ENCODE measurements at regions not wholly inside any gene's neighbourhood (a gene's known extent, or its start where the extent isn't known, plus 50 kb on each side); places are given as distances from the start of the nearest gene placed in this dataset.
"Not testable (repeated sequence)": the region's sequence is repeated elsewhere in the genome, so short reads cannot be mapped to it uniquely, and the experiment has no call there.

- TF ChIP-seq, protein P1, sequence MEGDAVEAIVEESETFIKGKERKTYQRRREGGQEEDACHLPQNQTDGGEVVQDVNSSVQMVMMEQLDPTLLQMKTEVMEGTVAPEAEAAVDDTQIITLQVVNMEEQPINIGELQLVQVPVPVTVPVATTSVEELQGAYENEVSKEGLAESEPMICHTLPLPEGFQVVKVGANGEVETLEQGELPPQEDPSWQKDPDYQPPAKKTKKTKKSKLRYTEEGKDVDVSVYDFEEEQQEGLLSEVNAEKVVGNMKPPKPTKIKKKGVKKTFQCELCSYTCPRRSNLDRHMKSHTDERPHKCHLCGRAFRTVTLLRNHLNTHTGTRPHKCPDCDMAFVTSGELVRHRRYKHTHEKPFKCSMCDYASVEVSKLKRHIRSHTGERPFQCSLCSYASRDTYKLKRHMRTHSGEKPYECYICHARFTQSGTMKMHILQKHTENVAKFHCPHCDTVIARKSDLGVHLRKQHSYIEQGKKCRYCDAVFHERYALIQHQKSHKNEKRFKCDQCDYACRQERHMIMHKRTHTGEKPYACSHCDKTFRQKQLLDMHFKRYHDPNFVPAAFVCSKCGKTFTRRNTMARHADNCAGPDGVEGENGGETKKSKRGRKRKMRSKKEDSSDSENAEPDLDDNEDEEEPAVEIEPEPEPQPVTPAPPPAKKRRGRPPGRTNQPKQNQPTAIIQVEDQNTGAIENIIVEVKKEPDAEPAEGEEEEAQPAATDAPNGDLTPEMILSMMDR (conservative IDR thresholded peaks at IDR 0.05; ENCODE audit: low read depth, low read length): no peak
- no peak for DNase-seq (ENCODE audit: low read depth)
These were observed 1044.7 kb downstream of the CDH9 start for GRCh38 chr5:25993701-25994100.

GRCh38 chr5:25991639-25992038, 1046.7 kb downstream of the CDH9 start:
- no peak for DNase-seq (ENCODE audit: low read depth)
- TF ChIP-seq, protein P1 (conservative IDR thresholded peaks at IDR 0.05; ENCODE audit: low read depth, low read length): no peak
- H3K4me3 ChIP-seq (ENCODE audit: low read length): no peak overlapping the region

More at GRCh38 chr5:25993701-25994100, 1044.7 kb downstream of the CDH9 start:
- no peak overlapping the region for H3K4me3 ChIP-seq (ENCODE audit: low read length)

DNA sequence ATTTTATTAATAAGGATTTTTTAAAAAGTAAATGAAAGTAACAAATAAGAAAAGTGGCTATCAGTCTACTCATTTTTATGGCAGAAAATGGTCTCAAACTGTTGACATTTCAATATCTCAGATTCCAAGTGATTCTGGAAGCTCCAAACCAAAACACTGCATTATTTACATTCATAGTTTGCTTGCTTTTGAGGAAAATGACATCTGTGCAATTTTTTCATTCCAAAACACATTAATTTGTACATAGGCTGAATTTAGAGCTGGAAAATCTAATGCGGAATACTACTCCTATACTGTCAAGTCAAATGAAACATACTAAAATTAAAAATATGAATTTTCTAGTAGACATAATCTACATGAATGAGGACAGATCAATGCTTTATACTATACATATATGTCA, 1047.6 kb downstream of the CDH9 start:
- TF ChIP-seq, protein P1 (conservative IDR thresholded peaks at IDR 0.05; ENCODE audit: low read depth, low read length): no peak
- no peak overlapping the region for H3K4me3 ChIP-seq (ENCODE audit: low read length)
- DNase-seq (ENCODE audit: low read depth): no peak

DNA sequence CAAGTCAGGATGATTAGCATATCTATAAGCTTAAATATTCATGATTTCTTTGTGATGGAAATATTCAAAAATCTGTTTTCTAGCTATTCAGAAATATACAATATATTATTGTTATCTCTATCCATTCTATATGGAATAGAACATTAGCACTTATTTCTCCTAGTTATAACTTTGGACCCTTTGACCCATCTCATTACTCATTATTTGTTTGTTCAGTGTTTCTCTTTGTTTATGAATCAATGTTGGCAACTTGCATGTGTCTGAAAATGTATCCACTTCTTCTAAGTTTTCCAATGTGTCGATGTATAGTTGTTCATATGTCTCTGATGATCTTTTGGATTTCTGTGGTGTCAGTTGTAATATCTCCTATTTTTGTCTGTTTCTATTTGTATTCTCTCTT, 1059.3 kb downstream of the CDH9 start:
- DNase-seq (ENCODE audit: low read depth): no peak
- TF ChIP-seq, protein P1 (conservative IDR thresholded peaks at IDR 0.05; ENCODE audit: low read depth, low read length): no peak
- no peak overlapping the region for H3K4me3 ChIP-seq (ENCODE audit: low read length)

DNA sequence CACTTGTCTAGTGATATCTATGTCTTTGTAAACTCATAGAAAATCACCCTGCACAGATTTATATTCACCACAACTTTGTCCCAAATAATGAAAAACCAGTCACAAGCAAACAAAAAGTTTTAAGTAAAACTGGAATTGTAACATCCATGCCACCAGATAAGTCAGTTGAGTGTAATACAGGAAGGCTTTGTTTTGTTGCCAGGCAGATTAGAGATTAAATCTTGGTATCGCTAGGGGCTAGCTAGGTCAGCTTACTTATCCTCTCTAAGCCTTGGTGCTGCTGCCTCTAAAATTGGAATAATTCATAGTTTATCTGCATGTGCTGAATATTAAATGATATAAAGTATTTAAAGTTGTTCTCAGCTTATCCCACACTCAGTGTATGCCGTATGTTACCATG, 1062.5 kb downstream of the CDH9 start:
- H3K4me3 ChIP-seq (ENCODE audit: low read length): no peak overlapping the region
- DNase-seq (ENCODE audit: low read depth): peak; percentile 16
- TF ChIP-seq, protein P1 (conservative IDR thresholded peaks at IDR 0.05; ENCODE audit: low read depth, low read length): no peak

DNA sequence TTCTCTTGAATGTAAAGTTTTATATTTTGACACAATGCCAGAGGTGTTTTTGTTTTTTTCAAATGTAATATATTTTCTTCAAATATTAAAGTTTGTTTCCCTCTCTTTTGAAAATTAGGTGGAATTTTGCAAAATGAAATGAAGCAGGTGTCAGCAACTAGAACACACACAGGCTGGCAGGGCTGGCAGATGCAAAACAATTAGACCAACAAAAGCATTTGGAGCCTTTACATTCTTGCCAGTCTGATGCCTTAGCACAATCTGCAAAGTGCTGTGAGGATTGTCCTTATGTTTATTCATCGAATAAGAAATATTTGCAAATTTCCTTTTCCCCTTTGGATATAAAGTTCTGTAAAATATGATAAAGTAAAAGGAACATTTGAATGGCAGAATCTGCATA, 1063.9 kb downstream of the CDH9 start:
- no peak for DNase-seq (ENCODE audit: low read depth)
- TF ChIP-seq, protein P1 (conservative IDR thresholded peaks at IDR 0.05; ENCODE audit: low read depth, low read length): no peak
- H3K4me3 ChIP-seq (ENCODE audit: low read length): no peak overlapping the region

- H3K4me3 ChIP-seq (ENCODE audit: low read length): no peak overlapping the region
- TF ChIP-seq, protein P1 (conservative IDR thresholded peaks at IDR 0.05; ENCODE audit: low read depth, low read length): no peak
- DNase-seq (ENCODE audit: low read depth): no peak
These were observed 1067.4 kb downstream of the CDH9 start for GRCh38 chr5:25970906-25971489.

DNA sequence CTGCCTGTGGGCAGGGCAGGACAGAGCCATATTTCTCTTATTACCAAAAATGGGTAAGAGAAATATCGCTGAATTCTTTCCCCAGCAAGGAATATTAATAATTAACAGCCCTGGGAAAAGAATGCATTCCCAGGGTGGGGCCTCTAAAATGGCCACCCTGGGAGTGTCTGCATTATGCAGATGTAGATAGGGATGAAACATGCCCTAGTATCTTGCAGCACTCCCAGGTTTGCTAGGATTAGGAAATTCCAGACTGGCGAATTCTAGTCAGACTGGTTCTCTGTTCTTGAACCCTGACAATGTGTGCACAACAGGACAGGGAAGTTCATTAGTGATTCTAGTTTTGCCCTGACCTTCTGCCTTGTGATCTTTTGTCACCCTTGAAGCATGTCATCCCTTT, 1069.3 kb downstream of the CDH9 start:
- not testable (repeated sequence) for DNase-seq (ENCODE audit: low read depth); H3K4me3 ChIP-seq (ENCODE audit: low read length)

Data from retinal pigment epithelial cell (primary cell).